ENCODE measurements at regions not wholly inside any gene's neighbourhood (a gene's known extent, or its start where the extent isn't known, plus 50 kb on each side); places are given as distances from the start of the nearest gene placed in this dataset.
"Not testable (repeated sequence)": the region's sequence is repeated elsewhere in the genome, so short reads cannot be mapped to it uniquely, and the experiment has no call there.

DNA sequence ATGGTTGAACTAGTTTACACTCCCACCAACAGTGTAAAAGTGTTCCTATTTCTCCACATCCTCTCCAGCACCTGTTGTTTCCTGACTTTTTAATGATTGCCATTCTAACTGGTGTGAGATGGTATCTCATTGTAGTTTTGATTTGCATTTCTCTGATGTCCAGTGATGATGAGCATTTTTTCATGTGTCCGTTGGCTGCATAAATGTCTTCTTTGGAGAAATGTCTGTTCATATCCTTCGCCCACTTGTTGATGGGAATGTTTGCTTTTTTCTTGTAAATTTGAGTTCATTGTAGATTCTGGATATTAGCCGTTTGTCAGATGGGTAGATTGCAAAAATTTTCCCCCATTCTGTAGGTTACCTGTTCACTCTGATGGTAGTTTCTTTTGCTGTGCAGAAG is 155.0 kb upstream of the CNKSR2 start:
- not testable (repeated sequence) for TF ChIP-seq POLR2A (IDR thresholded peaks at IDR 0.05; ENCODE audit: borderline replicate concordance, extremely low read depth, insufficient read depth, insufficient read length); EZH2 (IDR thresholded peaks at IDR 0.05); ZNF274 (IDR thresholded peaks at IDR 0.05; ENCODE audit: low read depth, low read length); RAD21 (IDR thresholded peaks at IDR 0.05; ENCODE audit: low read depth); YY1 (IDR thresholded peaks at IDR 0.05; ENCODE audit: extremely low read depth, insufficient replicate concordance, low read depth, low read length); JUND (IDR thresholded peaks at IDR 0.05)
- TF ChIP-seq, protein P1, sequence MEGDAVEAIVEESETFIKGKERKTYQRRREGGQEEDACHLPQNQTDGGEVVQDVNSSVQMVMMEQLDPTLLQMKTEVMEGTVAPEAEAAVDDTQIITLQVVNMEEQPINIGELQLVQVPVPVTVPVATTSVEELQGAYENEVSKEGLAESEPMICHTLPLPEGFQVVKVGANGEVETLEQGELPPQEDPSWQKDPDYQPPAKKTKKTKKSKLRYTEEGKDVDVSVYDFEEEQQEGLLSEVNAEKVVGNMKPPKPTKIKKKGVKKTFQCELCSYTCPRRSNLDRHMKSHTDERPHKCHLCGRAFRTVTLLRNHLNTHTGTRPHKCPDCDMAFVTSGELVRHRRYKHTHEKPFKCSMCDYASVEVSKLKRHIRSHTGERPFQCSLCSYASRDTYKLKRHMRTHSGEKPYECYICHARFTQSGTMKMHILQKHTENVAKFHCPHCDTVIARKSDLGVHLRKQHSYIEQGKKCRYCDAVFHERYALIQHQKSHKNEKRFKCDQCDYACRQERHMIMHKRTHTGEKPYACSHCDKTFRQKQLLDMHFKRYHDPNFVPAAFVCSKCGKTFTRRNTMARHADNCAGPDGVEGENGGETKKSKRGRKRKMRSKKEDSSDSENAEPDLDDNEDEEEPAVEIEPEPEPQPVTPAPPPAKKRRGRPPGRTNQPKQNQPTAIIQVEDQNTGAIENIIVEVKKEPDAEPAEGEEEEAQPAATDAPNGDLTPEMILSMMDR (IDR thresholded peaks at IDR 0.05 in 2 of 3, conservative IDR thresholded peaks at IDR 0.05 in 1 of 3; ENCODE audit: borderline replicate concordance in 1 of 3, insufficient read depth in 1 of 3, low read depth in 2 of 3, low read length in 2 of 3) = not testable (repeated sequence)
- TF ChIP-seq, protein P2, sequence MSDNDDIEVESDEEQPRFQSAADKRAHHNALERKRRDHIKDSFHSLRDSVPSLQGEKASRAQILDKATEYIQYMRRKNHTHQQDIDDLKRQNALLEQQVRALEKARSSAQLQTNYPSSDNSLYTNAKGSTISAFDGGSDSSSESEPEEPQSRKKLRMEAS (IDR thresholded peaks at IDR 0.05) = not testable (repeated sequence)
